SH-SY5Y (cell line): ENCODE measurements at regions not wholly inside any gene's neighbourhood (a gene's known extent, or its start where the extent isn't known, plus 50 kb on each side); places are given as distances from the start of the nearest gene placed in this dataset.

ENCODE experiments used
- GATA2 ChIP-seq: IDR thresholded peaks from 2 replicates; pipeline ENCODE4 v1.6.1; 2011; ENCODE audit warnings: mild to moderate bottlenecking, low read depth, low read length
- GATA3 ChIP-seq: IDR thresholded peaks from 2 replicates; pipeline ENCODE4 v1.6.1; 2011; ENCODE audit warnings: low read depth, mild to moderate bottlenecking, low read length, moderate library complexity

GRCh38 chr2:120682654-120683053 lies 53.0 kb upstream of the GLI2 start:
- no peak for TF ChIP-seq GATA3
- TF ChIP-seq GATA2 = no peak
